Activated naive CD8-positive, alpha-beta T cell (primary cell): ENCODE measurements at regions not wholly inside any gene's neighbourhood (a gene's known extent, or its start where the extent isn't known, plus 50 kb on each side); places are given as distances from the start of the nearest gene placed in this dataset.

Experiments used
- H3K27ac Mint-ChIP-seq: one replicate; pipeline ENCODE4 v1.8.0; 2021; ENCODE audit warnings: mixed read lengths
- H3K27me3 Mint-ChIP-seq: one replicate; pipeline ENCODE4 v1.8.0; 2021; ENCODE audit warnings: mixed read lengths
- H3K36me3 Mint-ChIP-seq: one replicate; pipeline ENCODE4 v1.8.0; 2021; ENCODE audit warnings: mixed read lengths
- H3K4me1 Mint-ChIP-seq: one replicate; pipeline ENCODE4 v1.8.0; 2021; ENCODE audit warnings: low read depth, mixed read lengths
- H3K4me3 Mint-ChIP-seq: one replicate; pipeline ENCODE4 v1.8.0; 2021; ENCODE audit warnings: mild to moderate bottlenecking, mixed read lengths
- H3K9me3 Mint-ChIP-seq: one replicate; pipeline ENCODE4 v1.8.0; 2021; ENCODE audit warnings: low read depth, mixed read lengths

GRCh38 chr21:14607262-14607661 is 61.1 kb upstream of the SAMSN1 start:
- no peak overlapping the region for H3K4me3 Mint-ChIP-seq
- no peaks in the 10 kb centered on the region for H3K27me3 Mint-ChIP-seq
- no peaks in the 10 kb centered on the region for H3K9me3 Mint-ChIP-seq
- H3K36me3 Mint-ChIP-seq = peaks cover 4% of the 10 kb centered on the region
- H3K4me1 Mint-ChIP-seq = peaks cover 25% of the 10 kb centered on the region
- no peak overlapping the region for H3K27ac Mint-ChIP-seq

GRCh38 chr21:14603202-14603601 is 57.1 kb upstream of the SAMSN1 start:
- Mint-ChIP-seq H3K9me3 (no peaks in the 10 kb centered on the region), H3K27ac (peak overlapping the region; percentile 1), H3K4me3 (peak overlapping the region; percentile 58), H3K4me1 (peaks cover 25% of the 10 kb centered on the region), H3K27me3 (no peaks in the 10 kb centered on the region), H3K36me3 (peaks cover 4% of the 10 kb centered on the region)

GRCh38 chr21:14602382-14602958 is 56.4 kb upstream of the SAMSN1 start:
- Mint-ChIP-seq H3K4me1 (peaks cover 23% of the 10 kb centered on the region), H3K4me3 (peak overlapping the region; percentile 58), H3K27ac (no peak overlapping the region), H3K36me3 (peaks cover 4% of the 10 kb centered on the region), H3K27me3 (no peaks in the 10 kb centered on the region), H3K9me3 (no peaks in the 10 kb centered on the region)

- Mint-ChIP-seq H3K4me1 (peaks cover 23% of the 10 kb centered on the region), H3K27ac (no peak overlapping the region), H3K4me3 (no peak overlapping the region), H3K27me3 (no peaks in the 10 kb centered on the region), H3K9me3 (peaks cover 10% of the 10 kb centered on the region), H3K36me3 (peaks cover 5% of the 10 kb centered on the region)
Observed at GRCh38 chr21:14600569-14601297, 54.6 kb upstream of the SAMSN1 start.

- H3K9me3 Mint-ChIP-seq = peaks cover 10% of the 10 kb centered on the region
- no peaks in the 10 kb centered on the region for H3K27me3 Mint-ChIP-seq
- no peak overlapping the region for H3K4me3 Mint-ChIP-seq
- H3K36me3 Mint-ChIP-seq = peaks cover 2% of the 10 kb centered on the region
- H3K4me1 Mint-ChIP-seq = peaks cover 19% of the 10 kb centered on the region
- no peak overlapping the region for H3K27ac Mint-ChIP-seq
Observed at GRCh38 chr21:14598065-14598464, 52.0 kb upstream of the SAMSN1 start.
